GM23248 (cell line): ENCODE measurements at regions not wholly inside any gene's neighbourhood (a gene's known extent, or its start where the extent isn't known, plus 50 kb on each side); places are given as distances from the start of the nearest gene placed in this dataset.
A peak's percentile ranks its signal among the peaks of the same experiment; 100 is the strongest.

ENCODE experiments used
- DNase-seq: peaks from one replicate; pipeline ENCODE4 v3.0.0-alpha.2; 2015
- H2AFZ ChIP-seq: fragments of 200-600 bp; sonication (generic); 2 replicates; pipeline ENCODE4 v1.6.1; 2016; ENCODE audit warnings: antibody characterized with exemption
- H3F3A ChIP-seq: fragments of 200-600 bp; sonication (generic); 2 replicates; pipeline ENCODE4 v1.6.1; 2016; ENCODE audit warnings: mild to moderate bottlenecking, antibody characterized with exemption, mixed run types; ENCODE audit not compliant: insufficient read depth
- H3K27ac ChIP-seq: fragments of 200-600 bp; sonication (generic); 2 replicates; pipeline ENCODE4 v1.5.1; 2016; ENCODE audit warnings: mild to moderate bottlenecking
- H3K27me3 ChIP-seq: fragments of 200-600 bp; sonication (generic); replicated peaks from 2 replicates; pipeline ENCODE4 v1.6.1; 2016; ENCODE audit warnings: mild to moderate bottlenecking; ENCODE audit not compliant: insufficient read depth
- H3K36me3 ChIP-seq: fragments of 200-600 bp; sonication (generic); 2 replicates; pipeline ENCODE4 v1.6.1; 2016; ENCODE audit warnings: low read depth, mild to moderate bottlenecking
- H3K4me1 ChIP-seq: fragments of 200-600 bp; sonication (generic); 2 replicates; pipeline ENCODE4 v1.6.1; 2016; ENCODE audit warnings: mild to moderate bottlenecking; ENCODE audit not compliant: insufficient read depth
- H3K4me2 ChIP-seq: fragments of 200-600 bp; sonication (generic); one replicate; pipeline ENCODE4 v1.6.1; 2016; ENCODE audit warnings: mild to moderate bottlenecking; ENCODE audit not compliant: unreplicated experiment
- H3K4me3 ChIP-seq: fragments of 200-600 bp; sonication (generic); 2 replicates; pipeline ENCODE4 v1.5.1; 2016; ENCODE audit warnings: mild to moderate bottlenecking
- H3K79me2 ChIP-seq: fragments of 200-600 bp; sonication (generic); 2 replicates; pipeline ENCODE4 v1.6.1; 2016; ENCODE audit warnings: mild to moderate bottlenecking; ENCODE audit not compliant: insufficient read depth
- H3K9ac ChIP-seq: fragments of 200-600 bp; sonication (generic); 2 replicates; pipeline ENCODE4 v1.6.1; 2016; ENCODE audit warnings: mild to moderate bottlenecking
- H3K9me2 ChIP-seq: fragments of 200-600 bp; sonication (generic); 2 replicates; pipeline ENCODE4 v1.6.1; 2016; ENCODE audit warnings: mixed run types, mild to moderate bottlenecking, moderate library complexity; ENCODE audit not compliant: insufficient read depth
- H3K9me3 ChIP-seq: fragments of 200-600 bp; sonication (generic); one replicate; pipeline ENCODE4 v1.6.1; 2017; ENCODE audit warnings: low read depth
- H4K20me1 ChIP-seq: fragments of 200-600 bp; sonication (generic); 2 replicates; pipeline ENCODE4 v1.6.0; 2016; ENCODE audit not compliant: insufficient read depth
- EZH2 ChIP-seq: fragments of 200-600 bp; sonication (generic); IDR thresholded peaks from 2 replicates; pipeline ENCODE4 v1.6.1; 2018; ENCODE audit warnings: antibody characterized with exemption, mild to moderate bottlenecking; ENCODE audit not compliant: insufficient read depth, poor library complexity, severe bottlenecking
- EZH2phosphoT487 ChIP-seq: fragments of 200-600 bp; sonication (generic); IDR thresholded peaks from 2 replicates; pipeline ENCODE4 v1.6.1; 2018; ENCODE audit warnings: antibody characterized with exemption, moderate library complexity, mild to moderate bottlenecking, low read depth; ENCODE audit not compliant: insufficient read depth
- WGBS, 2 experiments: methylation state at CpG; one replicate each; pipeline ENCODE4 v1.1.6; 2015 to 2017; ENCODE audit warnings: low lambda C conversion rate in 2 of 2, low coverage in 1 of 2; ENCODE audit errors: missing lambda C conversion rate in 2 of 2; 5-methylcytosine and 5-hydroxymethylcytosine counted together
- in situ Hi-C: fragments of 300-500 bp; cut with MboI; formaldehyde crosslinking; loops from 2 replicates; pipeline ENCODE4 v1.15.0; 2020

- H4K20me1 ChIP-seq: no peaks in the 10 kb centered on the region
- H3F3A ChIP-seq: no peaks in the 10 kb centered on the region
- no peak for TF ChIP-seq EZH2
- no peak for TF ChIP-seq EZH2phosphoT487
- no peaks in the 10 kb centered on the region for H3K79me2 ChIP-seq
- H3K4me2 ChIP-seq: no peak overlapping the region
- peaks cover 14% of the 10 kb centered on the region for H3K4me1 ChIP-seq
- in situ Hi-C loops: no loop called here
- no peaks in the 10 kb centered on the region for H3K27me3 ChIP-seq
- no peaks in the 10 kb centered on the region for H3K36me3 ChIP-seq
- no peak overlapping the region for H3K9ac ChIP-seq
- peak; percentile 43 for DNase-seq
- no peak overlapping the region for H3K27ac ChIP-seq
- H3K9me2 ChIP-seq: no peaks in the 10 kb centered on the region; the same call in 1 of the 2 replicates
- H3K9me3 ChIP-seq: no peaks in the 10 kb centered on the region
- WGBS, 2 experiments: 12 to 23% methylated on average over 1 of the region's 1 CpG
- H3K4me3 ChIP-seq: no peak overlapping the region
- no peak overlapping the region for H2AFZ ChIP-seq
Measured at GRCh38 chr12:90020014-90020413, 311.4 kb upstream of the ATP2B1 start.

- Histone ChIP-seq H3K4me2 (no peak overlapping the region), H3K9me3 (no peaks in the 10 kb centered on the region), H3K9ac (no peak overlapping the region), H3K9me2 (no peaks in the 10 kb centered on the region; the same call in 1 of the 2 replicates), H3K4me3 (no peak overlapping the region), H3K79me2 (no peaks in the 10 kb centered on the region), H3K4me1 (peaks cover 15% of the 10 kb centered on the region), H4K20me1 (no peaks in the 10 kb centered on the region), H2AFZ (no peak overlapping the region), H3F3A (no peaks in the 10 kb centered on the region), H3K27me3 (no peaks in the 10 kb centered on the region), H3K36me3 (no peaks in the 10 kb centered on the region), H3K27ac (no peak overlapping the region)
- in situ Hi-C loops: no loop called here
- 71 to 73% methylated on average over 2 of the region's 2 CpGs for WGBS, 2 experiments
- DNase-seq: no peak
- TF ChIP-seq EZH2phosphoT487 (no peak), EZH2 (no peak)
Measured at GRCh38 chr12:90017316-90017715, 308.7 kb upstream of the ATP2B1 start.

- Histone ChIP-seq H3K79me2 (no peaks in the 10 kb centered on the region), H2AFZ (peak overlapping the region; percentile 48), H3K27me3 (no peaks in the 10 kb centered on the region), H3K27ac (peak overlapping the region; percentile 55), H3K9me2 (no peaks in the 10 kb centered on the region; the same call in 1 of the 2 replicates), H4K20me1 (no peaks in the 10 kb centered on the region), H3F3A (no peaks in the 10 kb centered on the region), H3K36me3 (no peaks in the 10 kb centered on the region), H3K9ac (no peak overlapping the region), H3K4me2 (no peak overlapping the region), H3K9me3 (no peaks in the 10 kb centered on the region), H3K4me1 (peaks cover 15% of the 10 kb centered on the region), H3K4me3 (no peak overlapping the region)
- TF ChIP-seq EZH2 (no peak), EZH2phosphoT487 (no peak)
- peak; percentile 71 for DNase-seq
- 69 to 81% methylated on average over 1 of the region's 1 CpG for WGBS, 2 experiments
- in situ Hi-C loops: no loop called here
Measured at GRCh38 chr12:90015228-90015627, 306.6 kb upstream of the ATP2B1 start.

DNA sequence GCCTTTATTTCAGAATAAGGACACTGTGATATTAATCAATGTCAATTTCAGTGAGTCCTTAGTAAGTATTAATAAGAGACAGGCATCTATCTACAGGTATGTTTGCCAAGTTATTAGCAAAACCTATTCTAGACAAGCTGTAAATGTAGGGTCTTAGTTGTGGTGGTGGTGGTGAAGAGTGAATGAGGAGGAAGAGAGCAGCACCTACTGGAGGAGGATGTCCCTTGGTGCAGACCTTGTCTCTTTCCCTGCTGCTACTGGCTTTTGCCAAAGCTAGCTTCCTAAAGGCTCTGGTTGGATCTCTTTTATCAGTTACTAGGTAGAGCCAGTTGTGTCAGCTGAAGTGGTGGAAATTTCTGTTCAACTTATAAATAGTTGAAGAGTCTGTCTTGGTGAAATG, 304.8 kb upstream of the ATP2B1 start:
- H3K9me2 ChIP-seq: no peaks in the 10 kb centered on the region; the same call in 1 of the 2 replicates
- no peak overlapping the region for H3K4me3 ChIP-seq
- H3K27me3 ChIP-seq: no peaks in the 10 kb centered on the region
- H4K20me1 ChIP-seq: no peaks in the 10 kb centered on the region
- H3K79me2 ChIP-seq: no peaks in the 10 kb centered on the region
- H2AFZ ChIP-seq: no peak overlapping the region
- in situ Hi-C loops: no loop called here
- DNase-seq: no peak
- no peaks in the 10 kb centered on the region for H3K36me3 ChIP-seq
- no peaks in the 10 kb centered on the region for H3K9me3 ChIP-seq
- TF ChIP-seq EZH2: no peak
- TF ChIP-seq EZH2phosphoT487: no peak
- no peak overlapping the region for H3K4me2 ChIP-seq
- no peaks in the 10 kb centered on the region for H3F3A ChIP-seq
- H3K9ac ChIP-seq: no peak overlapping the region
- peaks cover 15% of the 10 kb centered on the region for H3K4me1 ChIP-seq
- H3K27ac ChIP-seq: no peak overlapping the region

DNA sequence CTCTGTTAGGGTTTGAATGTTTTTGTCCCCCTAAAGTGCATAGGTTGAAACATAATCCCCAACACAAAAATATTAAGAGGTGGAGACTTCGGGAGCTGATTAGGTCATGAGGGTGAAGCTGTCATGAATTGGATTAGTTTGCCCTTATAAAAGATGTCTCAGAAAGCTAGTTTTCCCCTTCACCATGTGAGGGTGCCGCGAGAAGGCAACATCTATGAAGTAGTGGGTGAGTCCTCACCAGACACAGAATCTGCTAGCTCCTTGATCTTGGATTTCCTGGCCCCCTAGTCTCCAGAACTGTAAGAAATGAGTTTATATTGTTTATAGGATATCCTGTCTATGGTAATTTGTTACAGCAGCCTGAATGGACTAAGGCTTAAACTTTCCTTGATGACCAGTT, 301.5 kb upstream of the ATP2B1 start:
- peak; percentile 63 for DNase-seq
- no peaks in the 10 kb centered on the region for H3K36me3 ChIP-seq
- in situ Hi-C loops: no loop called here

More for the DNA sequence above, 301.5 kb upstream of the ATP2B1 start:
- H3K4me1 ChIP-seq: peaks cover 7% of the 10 kb centered on the region
- TF ChIP-seq EZH2 (no peak), EZH2phosphoT487 (no peak)
- H2AFZ ChIP-seq: no peak overlapping the region
- H3K9me2 ChIP-seq: no peaks in the 10 kb centered on the region
- no peak overlapping the region for H3K9ac ChIP-seq
- no peaks in the 10 kb centered on the region for H3F3A ChIP-seq
- no peaks in the 10 kb centered on the region for H3K9me3 ChIP-seq
- no peaks in the 10 kb centered on the region for H3K27me3 ChIP-seq
- WGBS, 2 experiments: 51 to 58% methylated on average over 3 of the region's 3 CpGs
- no peak overlapping the region for H3K4me3 ChIP-seq
- no peaks in the 10 kb centered on the region for H4K20me1 ChIP-seq
- no peaks in the 10 kb centered on the region for H3K79me2 ChIP-seq
- H3K27ac ChIP-seq: no peak overlapping the region
- no peak overlapping the region for H3K4me2 ChIP-seq
